Type B pancreatic cell (in vitro differentiated cells): ENCODE measurements at regions not wholly inside any gene's neighbourhood (a gene's known extent, or its start where the extent isn't known, plus 50 kb on each side); places are given as distances from the start of the nearest gene placed in this dataset.

ENCODE experiments used
- DNase-seq: peaks from one replicate; pipeline ENCODE4 v3.0.0; 2021; ENCODE audit warnings: mixed read lengths; ENCODE audit not compliant: unreplicated experiment; ENCODE audit errors: extremely low spot score
- H3K27ac Mint-ChIP-seq: 2 replicates; pipeline ENCODE4 v1.8.0; 2021; ENCODE audit warnings: mild to moderate bottlenecking, mixed read lengths
- H3K27me3 Mint-ChIP-seq: 2 replicates; pipeline ENCODE4 v1.8.0; 2021; ENCODE audit warnings: mixed read lengths
- H3K36me3 Mint-ChIP-seq: 2 replicates; pipeline ENCODE4 v1.8.0; 2021; ENCODE audit warnings: mixed read lengths
- H3K4me1 Mint-ChIP-seq: one replicate; pipeline ENCODE4 v1.8.0; 2021; ENCODE audit warnings: mixed read lengths; ENCODE audit not compliant: unreplicated experiment
- H3K4me3 Mint-ChIP-seq: 2 replicates; pipeline ENCODE4 v1.8.0; 2021; ENCODE audit warnings: mild to moderate bottlenecking, mixed read lengths
- H3K9me3 Mint-ChIP-seq: 2 replicates; pipeline ENCODE4 v1.8.0; 2021; ENCODE audit warnings: mixed read lengths
- CTCF ChIP-seq: fragments of 200-600 bp; sonication (generic); conservative IDR thresholded peaks from 2 replicates; pipeline ENCODE4 v1.5.0; 2021; ENCODE audit warnings: antibody characterized with exemption, mild to moderate bottlenecking

GRCh38 chr5:123671711-123672456, 159.9 kb downstream of the CSNK1G3 start:
- H3K27me3 Mint-ChIP-seq: peaks cover 20% of the 10 kb centered on the region
- H3K4me1 Mint-ChIP-seq: peaks cover 15% of the 10 kb centered on the region
- peaks cover 3% of the 10 kb centered on the region for H3K36me3 Mint-ChIP-seq
- no peak overlapping the region for H3K27ac Mint-ChIP-seq
- TF ChIP-seq CTCF: no peak
- no peaks in the 10 kb centered on the region for H3K9me3 Mint-ChIP-seq
- H3K4me3 Mint-ChIP-seq: no peak overlapping the region
- no peak for DNase-seq

- Mint-ChIP-seq H3K27ac (no peak overlapping the region), H3K4me3 (no peak overlapping the region), H3K36me3 (peaks cover under 1% of the 10 kb centered on the region), H3K4me1 (peaks cover 15% of the 10 kb centered on the region), H3K27me3 (peaks cover 20% of the 10 kb centered on the region), H3K9me3 (peaks cover 3% of the 10 kb centered on the region)
- no peak for DNase-seq
- peak; percentile 91 for TF ChIP-seq CTCF
Observed at GRCh38 chr5:123671042-123671441, 159.1 kb downstream of the CSNK1G3 start.
